Epithelial cell of prostate (primary cell): ENCODE measurements at regions not wholly inside any gene's neighbourhood (a gene's known extent, or its start where the extent isn't known, plus 50 kb on each side); places are given as distances from the start of the nearest gene placed in this dataset.
"Not testable (repeated sequence)": the region's sequence is repeated elsewhere in the genome, so short reads cannot be mapped to it uniquely, and the experiment has no call there.

Source experiments
- DNase-seq: peaks from one replicate; pipeline ENCODE4 v3.0.0-alpha.2; 2011; ENCODE audit warnings: low read depth, low spot score
- H3K27ac ChIP-seq: fragments of 450-650 bp; 2 replicates; pipeline ENCODE4 v1.5.1; 2017; ENCODE audit warnings: mild to moderate bottlenecking

DNA sequence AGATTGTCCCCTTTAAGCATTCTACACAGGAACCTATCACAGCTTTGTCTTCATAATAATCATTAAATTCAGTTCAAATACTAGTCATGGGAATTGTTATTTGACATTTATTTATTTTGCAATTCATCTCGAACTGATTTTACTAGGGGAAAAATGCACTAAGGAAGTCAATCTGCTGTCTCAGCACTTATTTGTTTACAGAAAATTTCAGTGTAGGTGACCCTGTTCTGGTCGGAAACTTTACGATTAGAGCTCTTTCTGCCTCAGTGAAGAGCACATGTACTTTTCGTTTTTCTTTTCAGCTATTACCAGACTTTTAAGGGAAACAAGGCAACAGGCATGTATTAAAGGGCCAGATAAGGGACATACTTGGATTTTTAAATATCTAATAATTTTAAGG is 1405.7 kb upstream of the ZEB2 start:
- H3K27ac ChIP-seq = no peak overlapping the region
- no peak for DNase-seq

DNA sequence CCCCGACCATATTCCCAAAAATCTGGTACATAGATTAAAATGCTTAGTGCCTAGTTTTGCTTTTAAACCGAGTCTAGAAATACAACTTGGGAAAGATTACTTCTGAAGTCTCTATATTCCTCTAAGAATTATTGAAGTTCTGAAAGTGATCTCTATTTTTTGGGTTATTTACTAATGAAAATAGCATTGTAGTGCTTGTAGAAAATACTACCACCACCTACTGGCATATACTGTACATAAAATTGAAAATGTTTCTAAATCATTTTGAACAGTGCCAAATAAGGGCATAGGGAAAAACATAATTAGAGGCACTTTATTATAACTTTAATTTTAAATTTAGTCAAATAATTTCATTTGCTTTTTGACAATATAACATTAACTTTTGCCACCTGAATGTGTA is 1399.6 kb upstream of the ZEB2 start:
- DNase-seq = no peak
- no peak overlapping the region for H3K27ac ChIP-seq

- DNase-seq = no peak
- H3K27ac ChIP-seq = no peak overlapping the region
Measured at GRCh38 chr2:145918951-145919350, 1399.0 kb upstream of the ZEB2 start.

DNA sequence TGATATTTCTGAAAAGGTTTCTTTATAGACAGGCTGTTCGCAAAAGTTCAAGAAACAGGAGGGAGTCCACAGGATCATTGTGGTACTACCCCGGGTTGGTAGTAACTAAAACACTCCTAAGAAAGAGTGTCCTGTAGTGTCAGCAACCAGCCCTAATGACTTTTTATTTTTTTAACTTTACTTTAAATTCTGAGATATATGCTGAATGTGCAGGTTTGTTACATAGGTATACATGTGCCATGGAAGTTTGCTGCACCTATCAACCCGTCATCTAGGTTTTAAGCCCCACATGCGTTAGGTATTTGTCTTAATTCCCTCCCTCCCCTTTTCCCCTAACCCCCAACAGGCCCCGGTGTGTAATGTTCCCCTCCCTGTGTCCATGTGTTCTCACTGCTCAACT is 1396.9 kb upstream of the ZEB2 start:
- H3K27ac ChIP-seq = no peak overlapping the region
- DNase-seq = no peak

GRCh38 chr2:145914716-145915115 is 1394.8 kb upstream of the ZEB2 start:
- no peak for DNase-seq
- H3K27ac ChIP-seq = no peak overlapping the region

- no peak overlapping the region for H3K27ac ChIP-seq
- DNase-seq = no peak
Measured at GRCh38 chr2:145910416-145910815, 1390.5 kb upstream of the ZEB2 start.

GRCh38 chr2:145909766-145910165 is 1389.8 kb upstream of the ZEB2 start:
- DNase-seq = no peak
- no peak overlapping the region for H3K27ac ChIP-seq

DNA sequence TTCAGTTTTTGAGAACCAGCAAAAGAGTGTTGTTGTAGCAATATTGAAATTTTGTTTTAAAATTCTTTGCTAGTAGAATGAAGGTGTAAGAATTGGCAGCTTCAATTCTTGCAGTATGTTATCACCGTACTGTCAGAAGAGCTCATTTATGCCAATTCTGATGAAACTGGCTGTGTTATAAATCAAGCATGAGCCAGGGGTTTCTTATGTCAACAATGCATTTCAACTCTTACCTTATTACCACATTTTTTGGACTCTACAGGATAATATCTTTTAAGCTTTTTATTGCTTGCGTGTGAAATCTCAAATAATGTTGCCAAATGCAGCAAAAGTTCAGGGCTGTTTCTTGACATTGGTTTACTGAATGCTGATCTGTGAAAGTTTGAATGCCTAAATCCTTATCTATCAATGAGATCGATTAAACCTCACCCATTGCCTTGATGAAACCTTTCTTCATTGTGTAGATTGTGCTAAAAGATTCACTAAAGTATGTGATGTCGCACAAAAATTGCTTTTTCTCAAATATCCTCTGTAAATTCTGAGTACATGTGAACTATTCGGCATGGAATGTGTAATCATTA is 1389.3 kb upstream of the ZEB2 start:
- DNase-seq = no peak
- no peak overlapping the region for H3K27ac ChIP-seq

GRCh38 chr2:145906354-145906753 is 1386.4 kb upstream of the ZEB2 start:
- DNase-seq = peak; percentile 41
- peak overlapping the region; percentile 1 for H3K27ac ChIP-seq

DNA sequence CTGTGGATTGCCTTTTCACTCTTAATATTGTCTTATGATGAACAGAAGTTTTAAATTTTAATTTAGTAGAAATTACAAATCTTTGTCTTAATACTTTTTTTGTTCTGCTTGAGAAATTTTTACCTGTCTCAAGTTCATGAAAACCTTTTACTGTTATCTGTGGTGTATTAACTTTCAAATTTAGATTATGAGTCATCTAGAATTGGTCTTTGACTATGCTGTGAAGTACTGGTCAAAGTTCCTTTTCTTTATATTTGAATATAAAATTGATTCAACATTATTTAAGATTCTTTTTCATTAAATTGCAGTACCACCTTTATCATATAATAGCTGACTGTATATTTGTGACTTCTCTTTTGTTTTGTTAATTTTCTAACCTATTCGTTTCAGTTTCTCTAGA is 1385.5 kb upstream of the ZEB2 start:
- no peak for DNase-seq
- no peak overlapping the region for H3K27ac ChIP-seq

DNA sequence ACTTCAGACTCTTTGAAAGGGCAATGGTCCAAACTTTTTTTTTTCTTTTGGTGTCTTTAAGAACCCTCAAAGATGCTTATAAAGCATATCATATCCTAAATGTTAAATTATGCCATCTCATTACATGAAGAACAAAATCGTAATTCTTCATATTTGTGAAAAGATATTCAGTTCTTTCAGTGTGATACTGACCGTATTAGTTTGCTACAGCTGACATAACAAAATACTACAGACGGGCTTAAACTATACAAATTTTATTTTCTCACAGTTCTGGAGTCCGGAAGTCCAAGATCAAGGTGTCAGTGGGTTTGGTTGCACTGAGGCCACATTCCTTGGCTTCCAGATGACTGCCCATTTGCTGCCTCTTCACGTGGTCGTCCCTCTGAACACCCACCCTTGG is 1377.2 kb upstream of the ZEB2 start:
- H3K27ac ChIP-seq = no peak overlapping the region
- DNase-seq = no peak

- H3K27ac ChIP-seq = no peak overlapping the region
- DNase-seq = no peak
Measured at GRCh38 chr2:145887915-145888314, 1368.0 kb upstream of the ZEB2 start.

GRCh38 chr2:145880997-145881396 is 1361.1 kb upstream of the ZEB2 start:
- not testable (repeated sequence) for DNase-seq, H3K27ac ChIP-seq

DNA sequence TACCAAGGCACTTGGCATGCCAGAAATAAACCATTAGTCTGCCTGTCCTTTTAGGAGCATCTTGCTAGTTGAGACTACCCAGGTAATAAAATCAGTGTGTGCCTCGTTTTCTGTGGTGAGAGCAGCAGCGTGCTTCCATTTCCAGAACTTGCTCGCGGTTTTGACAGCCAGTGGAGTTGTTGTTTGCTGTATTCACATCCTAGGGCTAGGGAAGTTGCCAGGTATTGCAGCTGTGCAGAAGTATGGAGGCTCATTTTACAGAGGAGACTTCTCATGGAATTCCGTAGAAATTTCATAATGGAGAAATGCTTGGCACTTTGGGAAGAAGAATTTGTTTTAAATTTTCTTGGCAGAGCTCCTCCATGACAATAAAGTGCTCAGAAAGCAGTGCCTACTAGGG is 1355.1 kb upstream of the ZEB2 start:
- DNase-seq = no peak
- H3K27ac ChIP-seq = no peak overlapping the region

DNA sequence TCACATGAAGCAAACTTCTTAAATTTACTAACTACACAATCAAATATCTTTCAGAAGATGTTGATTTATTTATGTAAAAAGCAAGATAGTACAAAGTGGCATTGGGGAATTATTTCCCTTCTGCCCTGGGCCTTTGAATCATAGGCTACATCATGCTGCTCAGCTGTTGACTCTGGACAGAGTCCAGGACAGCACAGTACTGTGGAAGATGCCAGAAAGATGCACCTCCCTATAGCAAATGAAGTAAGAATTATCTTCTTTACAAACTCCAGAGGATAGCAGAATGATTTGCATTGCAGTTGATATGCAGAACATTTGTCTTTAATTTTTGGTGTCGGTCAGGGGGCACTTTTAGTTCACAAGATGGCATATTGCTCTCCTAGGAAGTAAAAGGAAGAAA is 1354.5 kb upstream of the ZEB2 start:
- no peak for DNase-seq
- no peak overlapping the region for H3K27ac ChIP-seq

DNA sequence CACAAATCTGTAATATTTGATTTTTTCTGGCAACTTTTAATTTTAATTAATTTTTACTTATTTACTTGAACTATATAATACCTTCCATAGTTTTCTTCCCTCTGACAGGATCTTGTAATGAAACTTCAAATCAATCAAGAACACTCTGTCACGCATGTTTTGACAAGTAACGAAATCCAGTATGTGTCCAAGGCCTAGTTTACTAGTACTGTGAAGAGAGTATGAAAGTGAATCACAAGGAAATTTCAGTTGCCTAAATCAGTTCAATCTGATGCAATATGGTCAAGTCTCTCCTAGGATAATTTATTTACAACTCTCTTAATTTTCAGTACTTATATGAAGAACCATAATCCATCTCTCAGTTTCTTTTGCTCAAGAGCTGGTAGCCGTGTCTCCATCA is 1344.6 kb upstream of the ZEB2 start:
- H3K27ac ChIP-seq = peak overlapping the region; percentile 32
- no peak for DNase-seq

GRCh38 chr2:145861940-145862339 is 1342.0 kb upstream of the ZEB2 start:
- DNase-seq = no peak
- H3K27ac ChIP-seq = no peak overlapping the region

DNA sequence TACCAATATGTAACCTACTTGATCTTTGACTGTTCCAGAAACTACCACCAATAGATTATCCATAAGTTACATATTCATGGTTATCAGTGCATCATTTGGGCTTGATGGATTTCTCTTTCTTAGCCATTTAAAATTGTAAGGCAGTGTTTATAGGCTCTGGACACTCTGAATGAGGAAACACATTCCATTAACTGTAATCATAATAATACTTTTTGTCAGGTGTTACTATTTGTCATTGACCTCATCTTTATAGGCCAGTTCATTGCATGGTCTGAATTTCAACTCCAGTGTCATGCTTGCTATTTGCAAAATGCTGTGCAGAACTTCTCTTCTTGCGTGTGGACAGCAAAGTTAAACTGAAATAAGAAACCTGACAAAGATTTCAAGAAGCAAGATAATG is 1340.2 kb upstream of the ZEB2 start:
- H3K27ac ChIP-seq = no peak overlapping the region
- DNase-seq = no peak

DNA sequence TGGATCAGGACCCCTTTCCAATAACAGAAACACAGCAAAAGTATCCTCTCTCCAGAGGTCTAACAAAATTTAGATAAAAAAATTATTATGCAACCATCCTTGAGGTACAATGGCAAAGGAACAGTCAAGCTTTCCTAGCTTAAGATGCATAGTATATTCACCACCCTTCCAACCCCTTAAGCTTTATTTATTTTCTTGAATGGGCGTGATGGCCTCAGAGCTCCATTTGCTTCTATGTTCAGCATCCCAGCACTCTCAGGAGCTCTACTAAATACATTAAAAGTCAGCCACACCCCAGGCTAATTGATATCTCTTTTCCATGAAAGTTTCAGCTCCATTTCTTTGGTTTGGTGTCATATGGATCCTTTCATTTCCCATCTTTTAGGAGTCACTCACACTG is 1335.2 kb upstream of the ZEB2 start:
- no peak overlapping the region for H3K27ac ChIP-seq
- DNase-seq = no peak

GRCh38 chr2:145854039-145854755 is 1334.3 kb upstream of the ZEB2 start:
- H3K27ac ChIP-seq = no peak overlapping the region
- no peak for DNase-seq

DNA sequence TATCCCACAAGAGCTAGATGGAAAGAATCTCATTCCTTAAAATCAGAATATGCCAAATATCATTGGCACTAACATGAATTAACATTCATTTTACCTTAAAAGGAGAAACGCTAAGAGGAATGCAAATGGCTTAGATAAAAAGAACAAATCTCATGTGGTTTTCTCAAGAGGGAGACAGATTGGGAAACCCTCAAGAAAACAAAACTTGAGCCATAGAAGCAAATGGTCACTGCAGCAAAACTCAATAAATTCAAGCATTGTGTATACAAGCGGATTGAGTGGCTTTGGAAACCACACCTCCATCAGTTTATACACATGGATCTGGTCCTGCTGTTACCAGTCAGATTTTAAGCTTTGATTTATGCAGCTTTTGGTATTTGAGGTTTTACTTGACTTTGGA is 1331.8 kb upstream of the ZEB2 start:
- no peak for DNase-seq
- no peak overlapping the region for H3K27ac ChIP-seq

GRCh38 chr2:145849466-145849865 is 1329.5 kb upstream of the ZEB2 start:
- DNase-seq = no peak
- H3K27ac ChIP-seq = no peak overlapping the region
